Nephron (organoid): ENCODE measurements at regions not wholly inside any gene's neighbourhood (a gene's known extent, or its start where the extent isn't known, plus 50 kb on each side); places are given as distances from the start of the nearest gene placed in this dataset.

ENCODE experiments used
- H3K27ac Mint-ChIP-seq, 3 experiments: 2 replicates each; pipeline ENCODE4 v1.8.0; 2020; ENCODE audit warnings: mixed read lengths in 3 of 3, mild to moderate bottlenecking in 2 of 3, moderate library complexity in 1 of 3
- H3K27me3 Mint-ChIP-seq: 2 replicates; pipeline ENCODE4 v1.8.0; 2021; ENCODE audit warnings: low read depth, mild to moderate bottlenecking, moderate library complexity, mixed read lengths
- H3K36me3 Mint-ChIP-seq: 2 replicates; pipeline ENCODE4 v1.8.0; 2020; ENCODE audit warnings: low read depth, mixed read lengths
- H3K4me1 Mint-ChIP-seq: 2 replicates; pipeline ENCODE4 v1.8.0; 2020; ENCODE audit warnings: mixed read lengths
- H3K4me3 Mint-ChIP-seq, 3 experiments: 2 replicates each; pipeline ENCODE4 v1.8.0; 2020; ENCODE audit warnings: mild to moderate bottlenecking in 3 of 3, mixed read lengths in 3 of 3, moderate library complexity in 2 of 3
- H3K9me3 Mint-ChIP-seq: 2 replicates; pipeline ENCODE4 v1.8.0; 2020; ENCODE audit warnings: mixed read lengths
- CTCF ChIP-seq, 3 experiments: fragments of 200-600 bp; sonication (generic); IDR thresholded peaks; one replicate each; pipeline ENCODE4 v1.5.0; 2021; ENCODE audit warnings: antibody characterized with exemption in 3 of 3; ENCODE audit not compliant: unreplicated experiment in 3 of 3

- no peak overlapping the region for H3K4me3 Mint-ChIP-seq
- H3K27me3 Mint-ChIP-seq = peaks cover 57% of the 10 kb centered on the region
- no peaks in the 10 kb centered on the region for H3K36me3 Mint-ChIP-seq
- H3K27ac Mint-ChIP-seq = no peak overlapping the region
- H3K4me1 Mint-ChIP-seq = peaks cover 28% of the 10 kb centered on the region
- TF ChIP-seq CTCF (IDR thresholded peaks at IDR 0.05; ENCODE audit: unreplicated experiment in 3 of 3) = no peak
- H3K9me3 Mint-ChIP-seq = no peaks in the 10 kb centered on the region
Measured at GRCh38 chr6:106792536-106793236, 163.3 kb downstream of the QRSL1 start.

- peak overlapping the region in 2 of 3 experiments; percentile 1 to 92 for H3K27ac Mint-ChIP-seq
- no peaks in the 10 kb centered on the region for H3K36me3 Mint-ChIP-seq
- no peak overlapping the region for H3K4me3 Mint-ChIP-seq
- H3K4me1 Mint-ChIP-seq = peaks cover 28% of the 10 kb centered on the region
- no peaks in the 10 kb centered on the region for H3K9me3 Mint-ChIP-seq
- no peak for TF ChIP-seq CTCF (IDR thresholded peaks at IDR 0.05; ENCODE audit: unreplicated experiment in 3 of 3)
- peaks cover 52% of the 10 kb centered on the region for H3K27me3 Mint-ChIP-seq
Measured at GRCh38 chr6:106790935-106791334, 161.6 kb downstream of the QRSL1 start.

- Mint-ChIP-seq H3K36me3 (no peaks in the 10 kb centered on the region), H3K9me3 (no peaks in the 10 kb centered on the region), H3K27me3 (peaks cover 54% of the 10 kb centered on the region), H3K4me1 (peaks cover 28% of the 10 kb centered on the region), H3K4me3 (no peak overlapping the region), H3K27ac (peak overlapping the region; percentile 1 to 92 (median 9))
- TF ChIP-seq CTCF (IDR thresholded peaks at IDR 0.05; ENCODE audit: unreplicated experiment in 3 of 3) = no peak
Measured at GRCh38 chr6:106790149-106790770, 160.9 kb downstream of the QRSL1 start.

- peaks cover 53% of the 10 kb centered on the region for H3K27me3 Mint-ChIP-seq
- H3K36me3 Mint-ChIP-seq = no peaks in the 10 kb centered on the region
- peak overlapping the region; percentile 1 to 92 (median 9) for H3K27ac Mint-ChIP-seq
- no peaks in the 10 kb centered on the region for H3K9me3 Mint-ChIP-seq
- peak overlapping the region in 1 of 3 experiments; percentile 1 for H3K4me3 Mint-ChIP-seq
- TF ChIP-seq CTCF (IDR thresholded peaks at IDR 0.05; ENCODE audit: unreplicated experiment in 3 of 3) = no peak
- H3K4me1 Mint-ChIP-seq = peaks cover 28% of the 10 kb centered on the region
Measured at GRCh38 chr6:106789428-106790148, 160.2 kb downstream of the QRSL1 start.

- H3K9me3 Mint-ChIP-seq = no peaks in the 10 kb centered on the region
- peaks cover 20% of the 10 kb centered on the region for H3K4me1 Mint-ChIP-seq
- H3K27me3 Mint-ChIP-seq = peaks cover 49% of the 10 kb centered on the region
- no peaks in the 10 kb centered on the region for H3K36me3 Mint-ChIP-seq
- no peak overlapping the region for H3K4me3 Mint-ChIP-seq
- TF ChIP-seq CTCF (IDR thresholded peaks at IDR 0.05; ENCODE audit: unreplicated experiment in 3 of 3) = no peak
- peak overlapping the region in 2 of 3 experiments; percentile 23 to 92 for H3K27ac Mint-ChIP-seq
Measured at GRCh38 chr6:106788761-106789160, 159.4 kb downstream of the QRSL1 start.
